OCI-M2 (cell line): ENCODE measurements at regions not wholly inside any gene's neighbourhood (a gene's known extent, or its start where the extent isn't known, plus 50 kb on each side); places are given as distances from the start of the nearest gene placed in this dataset.
"Not testable (repeated sequence)": the region's sequence is repeated elsewhere in the genome, so short reads cannot be mapped to it uniquely, and the experiment has no call there.

Source experiments
- DNase-seq: peaks from one replicate; lab custom pipeline; 2025; ENCODE audit not compliant: unreplicated experiment; lab: John Stamatoyannopoulos, UW

DNA sequence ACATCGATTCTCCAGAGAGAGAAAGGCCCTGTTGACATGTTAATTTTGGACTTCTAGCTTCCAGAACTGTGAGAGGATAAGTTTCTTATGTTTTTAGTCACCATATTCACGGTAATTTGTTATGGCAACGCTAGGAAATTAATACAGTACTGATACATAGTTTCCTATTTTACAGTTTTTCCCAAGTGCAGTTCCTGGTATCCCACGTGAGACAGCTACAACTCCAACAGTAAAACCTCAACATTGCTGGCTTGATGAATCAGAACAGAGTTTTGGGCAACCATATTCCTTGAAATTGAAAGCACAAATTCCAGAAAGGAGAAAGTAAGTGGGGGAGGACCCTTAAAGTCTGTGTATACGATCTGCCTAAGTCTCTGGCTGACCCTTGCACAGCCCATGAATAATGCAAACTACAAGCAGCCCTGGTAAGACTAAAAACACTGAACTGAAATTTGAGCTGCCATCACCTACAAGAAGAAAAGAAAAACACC is 505.1 kb upstream of the NRSN1 start:
- DNase-seq, result no peak

DNA sequence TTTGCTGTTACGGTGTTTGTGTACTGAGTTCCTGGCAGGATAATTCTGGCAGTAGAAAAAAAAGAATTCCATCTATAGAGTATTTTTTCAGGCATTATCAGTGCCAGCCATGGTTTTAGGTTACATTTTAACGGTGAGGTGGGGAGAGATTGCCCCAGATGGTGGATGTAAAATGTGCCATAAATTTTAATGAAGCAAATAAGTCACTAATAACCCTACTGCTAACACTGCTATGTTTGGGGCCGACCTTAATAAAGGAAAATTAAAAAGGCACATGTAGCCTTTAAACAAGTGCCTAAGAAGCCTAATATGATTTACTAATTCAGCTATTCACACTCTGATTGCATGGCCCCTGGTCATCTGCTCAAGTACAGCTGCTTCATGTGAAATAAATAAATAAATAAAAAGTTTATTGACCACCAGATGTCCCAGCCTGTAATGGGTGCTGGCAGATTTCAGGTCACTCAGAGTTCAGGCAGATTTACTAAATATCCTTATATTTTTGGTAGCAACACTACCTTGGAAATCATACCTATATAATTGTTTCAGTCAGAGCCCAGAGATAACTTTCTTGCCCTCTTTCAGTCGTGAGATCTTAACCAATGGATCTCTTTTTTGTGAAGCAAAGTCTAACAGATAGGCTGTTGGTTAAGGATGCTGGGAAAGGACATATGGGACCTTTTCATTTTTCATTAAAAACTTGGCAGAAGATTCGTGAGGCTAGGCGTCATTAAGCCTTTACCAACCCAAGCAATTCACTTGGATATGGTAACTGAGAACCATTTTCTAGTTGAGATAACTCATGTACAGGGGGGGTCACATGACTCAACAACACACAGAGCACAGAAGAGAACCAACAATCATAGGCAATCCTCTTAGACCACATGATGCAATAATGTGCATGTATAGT is 495.0 kb upstream of the NRSN1 start:
- no peak for DNase-seq

DNA sequence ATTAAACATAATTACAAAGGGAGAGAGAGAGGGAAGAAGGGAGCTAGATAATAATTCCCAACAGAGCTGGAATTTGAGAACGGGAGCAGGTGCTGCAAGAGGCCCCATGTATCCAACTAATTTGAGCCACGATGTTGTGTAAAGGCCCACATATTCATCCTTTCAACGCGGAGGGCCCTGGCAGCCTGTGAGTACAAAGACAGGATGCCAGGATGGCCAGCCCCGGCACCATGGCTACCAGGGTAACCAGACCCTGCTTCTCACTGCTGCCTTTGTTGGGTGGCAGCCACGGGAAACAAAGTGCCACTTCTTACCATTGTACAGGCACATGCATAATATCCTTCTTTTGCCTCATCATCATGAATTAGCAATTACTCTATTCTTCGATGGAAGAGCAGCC is 492.0 kb upstream of the NRSN1 start:
- no peak for DNase-seq

DNA sequence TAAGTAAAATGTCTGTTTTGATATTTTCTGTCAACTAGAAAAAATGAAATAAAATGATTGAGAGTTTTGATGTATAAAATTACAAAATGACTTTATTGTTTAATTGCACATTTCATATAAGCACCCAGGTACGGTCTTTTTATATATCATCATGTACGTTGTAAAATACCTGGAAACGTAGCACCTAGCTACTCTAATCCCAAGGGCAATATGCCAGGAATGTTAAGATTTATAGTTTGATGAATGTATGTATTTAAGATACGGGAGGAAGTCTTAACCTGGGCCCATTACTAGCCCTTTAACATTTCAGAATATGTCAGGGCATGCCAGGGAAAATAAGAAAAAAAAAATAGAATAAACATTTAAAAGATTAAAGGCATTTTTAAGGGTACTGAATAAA is 490.9 kb upstream of the NRSN1 start:
- DNase-seq, result no peak

DNA sequence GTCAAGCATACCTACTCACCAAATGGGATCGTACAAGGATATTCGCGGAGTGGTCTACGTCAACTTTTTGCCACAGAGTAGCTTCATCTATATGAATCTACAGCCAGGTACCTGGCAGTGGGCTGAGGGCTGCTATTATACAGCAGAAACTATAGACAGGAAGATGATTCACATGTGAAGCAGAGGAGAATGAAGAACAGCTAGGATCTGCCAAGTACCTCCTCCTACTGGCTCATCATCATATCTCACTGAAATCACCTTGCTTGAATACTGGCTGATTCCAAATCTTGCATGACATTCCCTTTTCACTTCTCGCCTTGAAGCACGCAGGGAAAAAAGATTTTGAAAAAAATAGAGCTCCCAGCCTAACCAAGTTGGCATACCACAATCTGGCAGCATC is 488.7 kb upstream of the NRSN1 start:
- no peak for DNase-seq

DNA sequence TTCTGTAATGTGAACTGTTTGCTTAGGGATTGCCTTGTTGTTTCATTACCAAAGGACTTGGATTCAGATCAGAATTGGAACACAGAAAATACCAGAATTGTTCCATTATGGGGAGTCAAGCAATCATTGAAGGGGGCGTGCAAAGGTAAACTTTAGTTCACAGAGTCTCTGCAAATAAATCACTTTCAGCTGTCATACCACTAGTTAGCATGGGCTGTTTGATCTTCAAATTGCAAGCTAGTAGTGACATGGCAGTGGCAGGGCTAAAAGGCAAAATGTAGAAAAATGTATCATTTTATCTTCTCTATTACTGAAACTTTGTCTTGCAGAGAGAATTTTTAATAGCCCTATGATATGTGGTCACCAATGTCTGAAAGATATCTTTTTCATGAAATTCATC is 483.2 kb upstream of the NRSN1 start:
- no peak for DNase-seq

DNA sequence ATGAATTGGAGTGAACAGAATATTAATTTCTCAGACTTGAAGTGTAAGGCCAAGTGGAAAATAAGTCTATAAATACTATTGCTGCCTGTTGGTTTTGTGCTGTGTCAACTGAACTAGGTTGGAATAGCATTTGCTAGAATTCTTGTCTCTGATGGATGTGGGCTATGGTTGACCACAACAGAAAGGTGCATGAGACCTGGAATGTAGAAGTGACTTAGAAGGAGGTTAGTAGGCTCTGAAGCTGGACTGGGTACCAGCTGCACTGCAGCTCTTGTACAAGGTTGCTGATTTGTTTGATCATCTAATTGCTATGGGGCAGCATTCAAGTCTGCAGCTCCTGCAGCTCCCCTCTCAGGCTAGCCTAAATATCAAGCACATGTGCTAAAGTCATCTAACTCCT is 479.0 kb upstream of the NRSN1 start:
- no peak for DNase-seq

DNA sequence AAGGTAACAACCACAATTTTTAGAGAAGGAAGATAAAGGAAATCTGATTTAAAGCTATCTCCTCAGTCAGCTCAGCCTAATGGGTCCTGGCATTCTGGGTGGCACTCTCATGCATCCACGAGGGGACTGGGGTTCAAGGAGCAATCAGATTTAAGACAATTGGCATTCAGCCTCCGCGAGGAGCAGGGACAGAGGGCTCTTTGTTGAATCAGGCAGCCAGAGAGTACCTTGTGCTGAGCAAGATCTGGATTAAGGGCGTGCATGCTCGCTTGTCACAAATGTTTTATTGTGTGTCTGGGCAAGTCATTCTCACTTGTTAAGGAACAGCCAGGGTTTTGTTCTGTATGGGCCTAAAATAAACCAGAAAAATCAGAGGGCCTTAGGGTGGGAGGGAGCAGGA is 475.3 kb upstream of the NRSN1 start:
- no peak for DNase-seq

DNA sequence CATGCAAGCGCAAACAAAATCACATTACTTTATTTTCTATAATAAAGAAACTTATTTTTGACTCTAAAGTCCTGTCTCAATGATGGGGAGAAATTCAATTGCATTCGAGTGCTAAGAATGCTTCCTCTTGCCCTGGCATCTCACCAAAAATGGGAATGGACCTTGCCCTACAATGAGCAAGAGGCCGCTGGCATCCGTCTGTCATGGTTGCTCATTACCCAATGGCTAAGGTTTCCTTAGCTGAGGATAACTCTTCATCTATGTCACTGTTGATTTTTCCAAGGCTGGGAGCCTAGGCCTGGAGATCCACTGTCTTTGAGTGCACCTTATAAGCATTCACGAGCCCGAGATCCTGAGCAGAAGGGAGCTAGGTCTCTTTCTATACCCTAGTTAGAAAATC is 471.3 kb upstream of the NRSN1 start:
- DNase-seq, result no peak

DNA sequence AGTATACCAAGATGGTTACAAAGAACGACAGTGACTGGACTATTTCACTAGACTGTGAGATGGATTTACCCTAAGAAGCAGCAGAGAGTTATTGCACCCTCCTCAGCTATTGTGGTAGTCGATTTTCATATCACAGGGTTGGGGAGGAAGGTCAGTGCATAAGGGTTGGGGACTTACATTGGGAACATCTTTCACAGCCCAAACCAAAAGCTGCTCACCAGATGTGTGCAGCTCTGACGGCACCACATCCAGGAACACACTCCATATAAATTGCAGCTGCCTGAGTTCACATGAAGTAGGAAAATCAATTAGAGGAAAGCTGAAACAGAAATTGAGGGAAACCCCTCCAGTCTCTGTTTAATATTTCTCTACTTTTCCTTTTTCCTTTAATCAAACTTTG is 470.5 kb upstream of the NRSN1 start:
- no peak for DNase-seq

DNA sequence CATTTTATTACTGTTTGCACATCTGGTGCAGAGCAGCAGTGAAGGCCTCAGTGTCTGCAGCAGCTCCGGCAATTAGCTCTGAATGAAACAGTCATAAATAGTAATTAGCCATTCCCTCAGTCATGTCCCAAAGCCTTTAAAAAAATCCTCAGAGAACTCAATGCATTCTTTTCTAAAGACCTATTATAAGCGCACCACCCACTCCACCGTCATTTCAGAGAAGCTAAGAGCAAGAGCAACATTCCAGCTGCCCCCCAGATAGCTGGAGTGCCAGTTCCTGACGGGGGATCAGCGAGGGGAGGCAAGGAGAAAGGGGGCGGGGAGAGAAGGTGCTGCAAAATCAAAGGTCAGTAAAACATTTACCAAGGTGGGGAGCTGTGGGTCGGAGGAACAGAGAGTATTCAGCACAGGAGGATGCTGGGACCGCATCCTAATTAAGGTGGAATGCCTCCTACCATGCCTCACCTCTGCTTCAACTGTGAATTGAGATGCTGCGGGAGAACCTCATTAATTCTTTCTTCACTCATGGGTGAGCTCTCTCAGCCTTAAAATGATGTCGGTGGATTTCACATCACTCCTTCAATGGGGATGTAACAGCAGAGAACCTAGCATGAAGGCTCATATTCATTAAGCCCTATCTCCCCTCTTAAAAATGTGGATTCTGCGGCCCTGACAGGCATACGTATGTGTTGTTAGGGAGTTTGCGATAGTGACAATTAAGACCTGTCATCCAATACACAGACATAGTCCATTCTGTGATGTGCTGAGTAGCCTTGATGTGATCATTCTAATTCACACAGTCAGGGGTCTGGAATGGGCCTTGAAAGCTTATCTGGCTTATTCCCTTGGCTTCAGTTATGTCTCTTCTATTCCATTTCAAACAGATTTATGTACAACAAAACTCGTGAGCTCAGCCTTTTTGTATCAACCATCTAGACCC is 469.5 kb upstream of the NRSN1 start:
- no peak for DNase-seq

DNA sequence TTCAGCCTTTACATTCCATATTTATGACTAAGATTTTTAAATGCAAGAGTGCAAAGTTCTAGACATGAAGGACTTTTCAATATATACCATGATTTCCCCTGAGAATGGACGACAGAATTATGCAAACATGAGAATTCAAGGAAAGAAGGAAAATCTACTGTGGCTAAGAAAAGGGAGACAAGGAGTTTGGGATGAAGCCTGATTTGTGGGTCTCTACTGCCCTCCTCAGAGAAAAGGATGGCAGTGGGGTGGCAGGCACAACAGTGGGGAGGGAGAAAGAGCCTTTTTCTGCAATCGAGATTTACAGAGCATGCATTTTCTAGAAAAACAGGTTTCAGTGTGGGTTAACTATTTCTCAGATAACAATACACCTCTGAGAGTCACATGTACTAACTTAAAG is 466.9 kb upstream of the NRSN1 start:
- no peak for DNase-seq

DNA sequence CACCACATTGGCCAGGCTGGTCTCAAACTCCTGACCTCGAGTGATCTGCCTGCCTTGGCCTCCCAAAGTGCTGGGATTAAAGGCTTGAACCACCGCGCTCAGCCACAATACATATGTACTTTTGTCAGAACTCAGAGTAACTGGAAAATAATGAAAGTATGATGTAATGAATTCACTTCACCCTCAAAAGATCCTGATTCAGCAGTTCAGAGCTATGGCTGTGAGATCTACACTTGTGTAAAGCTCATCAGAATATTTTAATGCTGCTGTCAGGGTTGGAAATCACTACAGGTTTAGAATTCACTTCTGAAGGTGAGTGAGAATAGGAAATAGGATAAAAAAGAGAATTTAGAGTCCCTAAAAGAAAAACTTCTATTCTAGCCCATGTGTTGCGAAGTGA is 464.5 kb upstream of the NRSN1 start:
- DNase-seq, result no peak

DNA sequence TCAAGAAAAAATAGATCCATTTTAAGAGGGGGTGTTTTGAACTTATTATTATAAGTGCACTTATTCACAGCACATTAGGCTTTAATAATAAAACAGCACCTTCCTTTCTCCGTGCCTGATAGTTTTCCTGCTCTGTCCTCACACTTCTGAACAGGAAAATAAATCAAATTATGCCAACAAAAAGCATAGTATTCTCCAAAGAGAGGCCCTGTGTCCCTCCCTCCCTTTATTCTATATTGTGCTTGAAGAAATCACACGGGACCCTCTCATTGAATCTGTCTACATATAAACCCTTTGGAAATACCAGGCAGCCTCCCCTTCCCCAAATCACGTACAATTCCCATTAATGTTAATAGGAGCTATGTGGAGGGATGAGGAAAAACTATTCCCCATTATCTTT is 462.9 kb upstream of the NRSN1 start:
- DNase-seq, result no peak

DNA sequence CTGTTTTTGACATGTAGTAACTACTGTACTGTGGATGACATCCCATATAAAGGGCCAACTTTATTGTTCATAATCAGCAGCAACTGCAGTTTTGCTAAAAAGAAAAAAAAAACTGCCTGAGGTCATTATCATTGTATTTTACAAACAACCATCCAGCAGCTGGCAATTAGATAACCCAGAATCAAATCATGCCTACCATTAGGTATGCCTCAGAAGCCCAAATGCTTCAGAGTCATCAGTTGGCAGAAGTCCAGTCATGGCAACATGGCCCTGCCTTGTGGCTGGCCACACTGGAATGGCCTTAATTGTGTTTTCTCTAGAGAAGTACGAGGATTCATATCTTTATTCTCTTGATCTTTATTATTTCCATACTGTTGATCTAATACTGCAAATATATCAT is 462.4 kb upstream of the NRSN1 start:
- DNase-seq, result no peak

DNA sequence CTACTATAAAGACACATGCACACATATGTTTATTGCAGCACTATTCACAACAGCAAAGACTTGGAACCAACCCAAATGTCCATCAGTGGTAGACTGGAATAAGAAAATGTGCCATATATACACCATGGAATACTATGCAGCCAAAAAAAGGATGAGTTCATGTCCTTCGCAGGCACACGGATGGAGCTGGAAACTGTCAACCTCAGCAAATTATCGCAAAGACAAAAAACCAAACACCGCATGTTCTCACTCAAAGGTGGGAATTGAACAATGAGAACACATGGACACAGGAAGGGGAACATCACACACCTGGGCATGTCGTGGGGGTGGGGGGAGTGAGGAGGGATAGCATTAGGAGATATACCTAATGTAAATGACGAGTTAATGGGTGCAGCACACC is 460.1 kb upstream of the NRSN1 start:
- DNase-seq, result not testable (repeated sequence)

DNA sequence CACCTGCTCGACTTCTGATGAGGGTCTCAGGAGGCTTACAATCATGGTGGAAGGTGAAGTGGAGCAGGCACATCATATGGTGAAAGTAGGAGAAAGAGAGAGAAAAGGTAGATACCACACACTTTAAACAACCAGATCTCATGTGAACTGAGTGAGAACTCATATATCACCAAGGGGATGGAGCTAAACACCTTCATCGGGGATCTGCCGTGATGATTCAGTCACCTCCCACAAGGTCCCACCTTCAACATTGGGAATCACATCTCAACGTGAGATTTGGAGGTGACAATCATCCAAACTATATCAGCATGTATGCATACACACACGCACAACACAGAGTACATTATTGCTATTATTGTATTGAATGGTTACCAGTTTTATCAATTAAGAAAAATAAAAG is 453.3 kb upstream of the NRSN1 start:
- no peak for DNase-seq

DNA sequence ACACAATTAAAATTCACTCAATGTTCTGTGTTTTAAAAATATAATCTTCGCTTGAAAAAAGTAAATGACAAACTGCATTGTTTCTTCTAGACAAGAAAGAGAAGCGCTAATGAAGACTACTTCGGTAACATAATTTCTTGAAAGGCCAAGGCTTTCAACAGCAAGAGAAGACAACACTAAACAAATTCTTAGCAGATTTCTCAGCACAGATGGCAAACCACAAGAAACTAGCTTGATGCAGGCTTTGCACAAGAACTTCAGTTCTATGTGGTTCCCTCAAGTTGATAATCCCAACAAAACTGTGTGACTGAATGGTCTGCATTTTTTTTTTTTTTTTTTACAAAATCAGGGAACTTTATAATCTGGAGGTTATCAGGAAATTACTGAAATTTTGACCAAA is 447.4 kb upstream of the NRSN1 start:
- no peak for DNase-seq

DNA sequence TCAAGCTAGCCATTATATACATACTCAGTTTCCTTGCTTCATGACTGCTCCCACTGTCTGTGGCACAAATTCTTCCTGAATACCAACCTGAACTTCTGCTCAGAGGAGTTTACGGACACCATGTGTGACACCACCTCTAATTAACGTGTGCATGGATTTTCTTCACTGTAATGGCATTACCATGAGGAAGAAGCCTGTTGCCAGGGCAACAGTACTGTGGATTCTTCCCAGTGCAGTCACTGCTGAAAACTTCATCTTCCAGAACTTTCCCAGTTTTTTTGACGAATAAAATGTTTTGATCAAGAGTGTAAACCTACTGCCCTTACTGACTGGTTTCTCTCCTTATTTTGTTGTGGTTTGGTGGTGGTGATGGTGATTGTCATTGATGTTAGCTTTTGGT is 444.3 kb upstream of the NRSN1 start:
- DNase-seq, result no peak

DNA sequence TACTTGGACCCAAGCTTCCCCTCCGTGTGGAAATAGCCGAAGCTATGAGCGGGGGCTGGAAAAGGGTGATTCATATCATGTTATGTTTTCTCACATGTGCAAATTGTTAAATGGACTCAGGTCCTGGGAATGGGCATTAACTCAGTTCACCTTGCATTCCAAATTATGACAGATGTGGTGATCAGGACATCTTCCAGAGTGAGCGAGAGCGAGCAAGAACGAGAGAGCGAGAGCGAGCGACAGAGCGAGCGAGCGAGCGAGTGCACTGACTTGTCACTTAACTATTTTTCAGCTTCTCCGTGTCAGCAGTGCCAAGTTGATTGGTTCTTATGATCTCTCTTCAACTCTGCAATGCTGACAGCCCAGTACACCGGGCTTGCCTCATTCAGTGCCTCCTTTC is 437.4 kb upstream of the NRSN1 start:
- DNase-seq, result no peak

DNA sequence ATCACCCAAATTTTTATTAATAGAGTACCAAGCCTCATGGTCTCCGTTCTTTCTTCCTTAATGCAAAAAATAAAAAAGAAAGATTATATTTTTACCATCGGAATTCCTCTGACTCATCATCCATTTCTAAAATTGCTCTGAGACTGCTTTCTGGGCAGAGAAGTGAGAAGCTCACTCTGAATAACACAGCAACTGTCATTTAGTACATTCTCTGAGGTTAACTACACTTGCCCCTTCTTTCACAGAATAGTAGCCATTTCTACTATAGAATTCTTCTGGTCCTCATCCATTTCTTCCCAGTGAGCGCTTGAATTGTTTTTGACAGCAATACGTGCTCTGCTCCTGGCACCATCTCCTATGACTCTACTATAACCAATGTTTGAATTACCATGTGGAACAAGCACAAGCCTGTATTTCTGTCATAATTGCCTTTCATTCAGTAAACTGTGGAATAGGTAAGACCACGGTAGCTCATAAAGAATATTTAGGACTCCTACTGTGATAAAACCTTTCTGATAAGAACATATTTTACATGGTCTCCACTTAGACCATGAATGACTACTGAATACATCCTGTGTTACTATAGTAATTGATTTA is 435.5 kb upstream of the NRSN1 start:
- DNase-seq, result no peak

DNA sequence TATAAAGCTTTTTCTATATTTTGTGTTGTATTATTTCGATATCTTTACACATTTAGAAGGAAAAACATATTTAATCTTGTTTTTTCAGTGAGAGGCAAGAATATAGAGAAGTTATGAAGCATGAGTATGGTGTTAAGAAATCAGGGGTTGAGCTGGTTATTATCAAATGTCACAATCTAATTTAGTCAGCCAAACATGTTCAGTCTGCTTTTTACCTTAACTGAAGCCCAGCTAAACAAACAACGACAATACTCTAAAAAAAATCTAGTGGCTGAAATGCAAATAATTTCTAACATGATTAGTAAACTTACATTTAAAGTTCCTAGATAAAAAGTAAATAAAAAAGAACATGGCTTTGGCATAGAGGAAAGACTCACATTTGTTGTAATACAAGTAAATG is 433.8 kb upstream of the NRSN1 start:
- no peak for DNase-seq
